HFF-Myc (cell line): ENCODE measurements at regions not wholly inside any gene's neighbourhood (a gene's known extent, or its start where the extent isn't known, plus 50 kb on each side); places are given as distances from the start of the nearest gene placed in this dataset.

Experiments
- DNase-seq: peaks from one replicate; pipeline ENCODE4 v3.0.0-alpha.2; 2011; ENCODE audit warnings: low read depth; ENCODE audit errors: extremely low read depth
- H3K4me3 ChIP-seq: replicated peaks from 2 replicates; pipeline ENCODE4 v1.5.1; 2011; ENCODE audit warnings: low read depth, mild to moderate bottlenecking, control low read depth, low read length
- TF ChIP-seq, protein P1 (sequence below): IDR thresholded peaks from 2 replicates; pipeline ENCODE4 v1.5.1; 2012; ENCODE audit warnings: mild to moderate bottlenecking, low read depth, low read length, control low read depth; ENCODE audit errors: missing control alignments

DNA sequence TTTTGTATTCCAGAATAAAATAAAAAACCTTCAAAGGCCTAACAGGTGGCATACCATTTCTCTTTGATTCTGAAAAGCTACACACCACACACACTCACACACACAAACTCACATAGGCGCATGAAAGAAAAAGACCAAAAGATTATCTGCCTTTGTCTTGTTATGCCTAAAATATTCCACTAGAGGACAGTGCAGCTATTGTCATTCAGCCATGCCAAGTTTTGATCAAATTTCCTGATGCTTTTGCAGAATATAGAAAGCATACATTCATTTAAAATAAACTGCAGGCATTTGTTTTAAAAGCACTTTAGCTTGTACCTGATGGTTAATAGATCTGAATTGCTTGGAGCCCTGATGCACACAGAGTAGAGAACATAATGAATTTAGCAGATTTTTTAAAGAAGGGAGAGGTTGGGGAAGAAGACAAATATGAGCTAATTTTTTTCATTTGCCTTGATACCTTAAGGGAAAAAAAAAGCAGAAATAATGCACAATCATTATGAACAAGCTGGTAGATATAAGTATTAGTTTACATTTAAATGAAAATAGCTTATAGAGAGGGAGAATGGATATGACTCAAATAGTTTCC, 1766.9 kb upstream of the SEL1L start:
- H3K4me3 ChIP-seq = no peak overlapping the region
- DNase-seq = peak; percentile 15
- TF ChIP-seq, protein P1, sequence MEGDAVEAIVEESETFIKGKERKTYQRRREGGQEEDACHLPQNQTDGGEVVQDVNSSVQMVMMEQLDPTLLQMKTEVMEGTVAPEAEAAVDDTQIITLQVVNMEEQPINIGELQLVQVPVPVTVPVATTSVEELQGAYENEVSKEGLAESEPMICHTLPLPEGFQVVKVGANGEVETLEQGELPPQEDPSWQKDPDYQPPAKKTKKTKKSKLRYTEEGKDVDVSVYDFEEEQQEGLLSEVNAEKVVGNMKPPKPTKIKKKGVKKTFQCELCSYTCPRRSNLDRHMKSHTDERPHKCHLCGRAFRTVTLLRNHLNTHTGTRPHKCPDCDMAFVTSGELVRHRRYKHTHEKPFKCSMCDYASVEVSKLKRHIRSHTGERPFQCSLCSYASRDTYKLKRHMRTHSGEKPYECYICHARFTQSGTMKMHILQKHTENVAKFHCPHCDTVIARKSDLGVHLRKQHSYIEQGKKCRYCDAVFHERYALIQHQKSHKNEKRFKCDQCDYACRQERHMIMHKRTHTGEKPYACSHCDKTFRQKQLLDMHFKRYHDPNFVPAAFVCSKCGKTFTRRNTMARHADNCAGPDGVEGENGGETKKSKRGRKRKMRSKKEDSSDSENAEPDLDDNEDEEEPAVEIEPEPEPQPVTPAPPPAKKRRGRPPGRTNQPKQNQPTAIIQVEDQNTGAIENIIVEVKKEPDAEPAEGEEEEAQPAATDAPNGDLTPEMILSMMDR = peak; percentile 69

DNA sequence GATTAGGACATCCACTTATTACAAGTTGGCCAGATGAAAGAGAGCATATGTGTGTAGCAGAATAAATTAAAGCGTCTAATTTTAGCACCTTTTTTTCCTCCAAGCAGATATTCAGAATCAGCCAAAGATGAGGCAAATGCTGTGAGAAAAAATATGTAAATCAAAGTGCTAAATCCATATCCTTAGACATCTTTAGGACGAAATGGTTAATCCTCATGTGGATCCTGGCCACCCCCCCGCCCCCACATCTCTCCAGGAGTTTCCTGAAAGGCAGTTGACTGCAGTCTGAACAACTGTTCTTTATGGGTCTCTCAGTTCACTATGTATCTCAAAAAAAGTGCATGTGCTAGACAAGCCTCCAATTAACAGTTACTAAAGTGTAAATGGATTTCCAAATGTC, 1768.1 kb upstream of the SEL1L start:
- DNase-seq = no peak
- TF ChIP-seq, protein P1 = no peak

DNA sequence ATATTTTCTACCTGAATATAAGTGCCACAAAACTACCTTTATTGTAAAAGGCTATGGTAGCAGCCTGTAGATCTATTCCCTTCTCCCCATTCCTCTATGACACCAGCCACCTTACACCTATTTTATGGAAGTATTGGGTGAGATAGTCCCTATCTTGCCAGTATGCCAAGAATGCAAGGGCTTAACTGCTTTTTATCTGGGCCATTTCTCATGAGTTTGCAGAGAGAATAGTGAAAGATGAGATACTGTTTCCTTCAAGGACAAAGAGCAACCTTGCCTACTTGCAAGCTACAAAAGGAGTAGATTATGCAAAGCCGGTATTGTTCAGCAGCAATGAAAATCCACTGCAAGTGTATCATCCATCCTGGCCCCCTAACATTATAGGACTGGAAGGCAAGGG, 1775.6 kb upstream of the SEL1L start:
- no peak overlapping the region for H3K4me3 ChIP-seq
- DNase-seq = no peak
- TF ChIP-seq, protein P1 = no peak

More for the DNA sequence above, 1768.1 kb upstream of the SEL1L start:
- H3K4me3 ChIP-seq = no peak overlapping the region

DNA sequence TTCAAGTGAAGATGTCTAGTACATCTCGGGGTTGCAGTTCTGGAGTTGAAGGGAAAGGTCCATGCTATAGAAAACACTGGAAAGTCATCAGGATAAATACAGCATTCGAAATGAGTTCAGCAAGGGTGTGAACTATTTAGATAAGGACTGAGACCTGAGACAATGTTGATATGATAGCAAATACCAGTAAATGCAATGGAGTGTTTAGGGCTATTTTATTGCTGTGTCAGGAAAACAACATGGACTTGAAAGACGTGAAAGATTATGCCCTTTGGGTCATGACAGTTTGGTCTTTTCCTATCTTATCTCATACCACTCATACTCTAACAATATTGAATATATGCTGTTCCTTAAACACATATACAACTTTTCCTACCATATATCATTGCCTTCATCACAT, 1776.2 kb upstream of the SEL1L start:
- TF ChIP-seq, protein P1 = no peak
- DNase-seq = no peak

DNA sequence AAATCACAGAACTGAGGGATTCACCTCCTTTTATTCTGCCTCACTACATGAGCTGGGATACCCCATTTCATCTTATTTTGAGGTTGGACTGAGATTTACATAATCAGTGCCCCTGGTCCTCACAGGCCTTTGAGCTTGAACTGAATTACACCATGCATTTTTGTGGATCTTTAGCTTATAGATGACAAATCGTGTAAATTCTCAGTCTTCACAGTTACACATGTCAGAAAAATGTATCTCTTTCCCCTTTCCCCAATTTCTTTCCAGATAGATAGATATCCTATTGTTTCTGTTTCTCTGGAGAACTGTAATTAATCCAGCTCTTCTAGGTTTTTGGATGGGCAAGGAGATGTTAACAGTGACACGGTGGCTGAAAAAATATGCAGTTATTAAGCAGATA, 1778.9 kb upstream of the SEL1L start:
- DNase-seq = no peak
- H3K4me3 ChIP-seq = no peak overlapping the region
- TF ChIP-seq, protein P1 = no peak

More for the DNA sequence above, 1776.2 kb upstream of the SEL1L start:
- H3K4me3 ChIP-seq = no peak overlapping the region

DNA sequence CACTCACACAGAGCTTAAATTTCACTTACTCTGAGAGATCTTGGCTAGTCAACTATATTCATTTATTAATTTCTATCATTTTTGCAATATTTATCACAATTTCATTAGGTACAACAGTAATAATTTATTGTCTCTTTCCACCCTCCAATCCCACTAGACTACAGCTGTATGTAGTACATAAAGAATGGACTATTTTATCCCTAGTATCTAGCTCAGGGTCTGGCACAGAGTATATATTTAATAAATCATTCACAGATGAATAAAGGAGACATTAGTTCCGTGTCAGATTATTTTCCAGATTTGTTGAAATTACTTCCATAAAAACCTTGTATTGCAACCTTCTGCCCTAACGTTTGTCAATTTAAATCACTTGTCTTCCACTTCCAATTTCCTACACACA, 1781.1 kb upstream of the SEL1L start:
- H3K4me3 ChIP-seq = no peak overlapping the region
- TF ChIP-seq, protein P1 = no peak
- no peak for DNase-seq

DNA sequence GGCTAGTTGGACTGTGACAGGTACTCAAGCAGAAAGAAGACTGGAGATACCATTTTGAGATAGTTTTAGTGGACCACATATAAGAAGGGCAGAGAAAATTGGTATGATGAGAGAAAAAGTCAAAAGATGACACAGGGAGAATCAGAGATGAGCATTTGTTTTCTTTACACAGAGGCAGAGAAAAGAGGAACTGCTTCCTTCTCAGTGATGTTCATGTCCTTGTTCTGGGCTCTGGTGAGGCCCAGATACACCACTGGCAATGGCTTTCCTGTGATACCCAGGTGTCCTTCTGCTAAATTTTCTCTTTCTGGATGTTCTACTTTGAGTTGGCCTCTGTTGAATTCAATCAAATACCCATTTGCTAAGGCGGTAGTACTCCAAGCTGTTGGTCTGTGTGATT, 1782.7 kb upstream of the SEL1L start:
- TF ChIP-seq, protein P1 = no peak
- no peak for DNase-seq
- H3K4me3 ChIP-seq = no peak overlapping the region
